Stomach (tissue), 8 donors: ENCODE measurements at regions not wholly inside any gene's neighbourhood (a gene's known extent, or its start where the extent isn't known, plus 50 kb on each side); places are given as distances from the start of the nearest gene placed in this dataset.

ENCODE experiments used
- DNase-seq, 2 donors: peaks; one replicate each; pipeline versions ENCODE4 v3.0.0 to v3.0.0-alpha.2; 2013 to 2019
- H3K27ac ChIP-seq, 5 donors: fragments of 200-600 bp in 4 of 5; sonication (generic) in 4 of 5; one replicate each; pipeline ENCODE4 v1.5.1; 2013 to 2019; ENCODE audit warnings: mild to moderate bottlenecking in 1 of 5, moderate library complexity in 1 of 5
- H3K27me3 ChIP-seq, 3 donors: fragments of 200-600 bp; sonication (generic); one replicate each; pipeline ENCODE4 v1.5.1; 2017 to 2019; ENCODE audit warnings: mixed run types in 1 of 3
- H3K36me3 ChIP-seq, 4 donors: fragments of 200-600 bp; sonication (generic); 1 replicate in 3 of 4; 2 replicates in 1 of 4; pipeline ENCODE4 v1.5.1; 2016 to 2019
- H3K4me1 ChIP-seq, 4 donors: fragments of 200-600 bp; sonication (generic); one replicate each; pipeline ENCODE4 v1.5.1; 2016 to 2019
- H3K4me3 ChIP-seq, 4 donors: fragments of 200-600 bp; sonication (generic) in 3 of 4; one replicate each; pipeline ENCODE4 v1.5.1; 2016 to 2019; ENCODE audit warnings: mild to moderate bottlenecking in 1 of 4
- H3K9me3 ChIP-seq, 4 donors: fragments of 200-600 bp; sonication (generic); one replicate each; pipeline ENCODE4 v1.5.1; 2016 to 2019
- CTCF ChIP-seq, 7 experiments: fragments of 450-650 bp in 4 of 7; fragments of 200-600 bp in 3 of 7; sonication (generic) in 3 of 7; IDR thresholded peaks; one replicate each; pipeline ENCODE4 v1.5.1; 2016 to 2019; ENCODE audit warnings: antibody characterized with exemption in 7 of 7, control low read depth in 2 of 7, mild to moderate bottlenecking in 1 of 7
- EP300 ChIP-seq: sonication (generic); formaldehyde crosslinking; IDR thresholded peaks from one replicate; pipeline ENCODE4 v1.6.1; 2017; ENCODE audit warnings: antibody characterized with exemption
- POLR2A ChIP-seq, 4 donors: fragments of 450-650 bp; IDR thresholded peaks; one replicate each; pipeline ENCODE4 v1.6.1; 2016; ENCODE audit warnings: antibody characterized with exemption in 4 of 4, control low read depth in 2 of 4, mild to moderate bottlenecking in 1 of 4, moderate library complexity in 1 of 4
- POLR2AphosphoS5 ChIP-seq, 3 donors: sonication (generic); formaldehyde crosslinking; IDR thresholded peaks; one replicate each; pipeline ENCODE4 v1.6.1; 2016; ENCODE audit warnings: antibody characterized with exemption in 3 of 3
- WGBS, 5 donors: extraction: QIAGEN DNeasy Blood & Tissue Kit in 3 of 5; methylation state at CpG; one replicate each; pipeline versions ENCODE4 v1.1.5 to v1.1.7; 2013 to 2018; 5-methylcytosine and 5-hydroxymethylcytosine counted together
- intact Hi-C: fragments of 100-400 bp; cut with DNase I; formaldehyde crosslinking; loops from one replicate; pipeline ENCODE4 v1.15.1; 2023; ENCODE audit warnings: low total_unique reads
- donor health status: healthy with polysubstance abuse.
- donor health status: Bipolar disorder and iron deficiency.
- donor health status: healthy.

GRCh38 chr2:128690431-128690830 is 371.8 kb upstream of the HS6ST1 start:
- 85 to 96% (median 90%) methylated on average over 14 of the region's 14 CpGs for WGBS, 5 donors
- H3K4me3 ChIP-seq: no peak overlapping the region
- TF ChIP-seq POLR2A (IDR thresholded peaks at IDR 0.05): no peak
- no peak for TF ChIP-seq CTCF (IDR thresholded peaks at IDR 0.05)
- no peak for TF ChIP-seq EP300
- no peak for TF ChIP-seq POLR2AphosphoS5 (IDR thresholded peaks at IDR 0.05)
- H3K27ac ChIP-seq: no peak overlapping the region
- H3K9me3 ChIP-seq: no peaks in the 10 kb centered on the region
- DNase-seq: no peak
- no peaks in the 10 kb centered on the region for H3K4me1 ChIP-seq
- no peaks in the 10 kb centered on the region for H3K36me3 ChIP-seq
- intact Hi-C loops: no loop called here
- H3K27me3 ChIP-seq: no peaks in the 10 kb centered on the region

GRCh38 chr2:128690869-128691268 is 372.2 kb upstream of the HS6ST1 start:
- no peak overlapping the region for H3K4me3 ChIP-seq
- H3K36me3 ChIP-seq: no peaks in the 10 kb centered on the region
- no peaks in the 10 kb centered on the region for H3K9me3 ChIP-seq
- H3K27ac ChIP-seq: no peak overlapping the region
- no peak for DNase-seq
- 78 to 86% (median 83%) methylated on average over 9 of the region's 9 CpGs for WGBS, 5 donors
- intact Hi-C loops: no loop called here
- H3K4me1 ChIP-seq: no peaks in the 10 kb centered on the region
- TF ChIP-seq POLR2A (IDR thresholded peaks at IDR 0.05): no peak
- TF ChIP-seq CTCF (IDR thresholded peaks at IDR 0.05): no peak
- no peak for TF ChIP-seq POLR2AphosphoS5 (IDR thresholded peaks at IDR 0.05)
- no peak for TF ChIP-seq EP300
- H3K27me3 ChIP-seq: no peaks in the 10 kb centered on the region

- DNase-seq: no peak
- Histone ChIP-seq H3K27ac (no peak overlapping the region), H3K9me3 (no peaks in the 10 kb centered on the region), H3K4me3 (no peak overlapping the region), H3K27me3 (no peaks in the 10 kb centered on the region), H3K36me3 (no peaks in the 10 kb centered on the region), H3K4me1 (no peaks in the 10 kb centered on the region)
- WGBS, 5 donors: 64 to 71% (median 69%) methylated on average over 6 of the region's 6 CpGs
- intact Hi-C loops: no loop called here
- no peak for TF ChIP-seq POLR2A (IDR thresholded peaks at IDR 0.05)
- no peak for TF ChIP-seq POLR2AphosphoS5 (IDR thresholded peaks at IDR 0.05)
- no peak for TF ChIP-seq CTCF (IDR thresholded peaks at IDR 0.05)
- no peak for TF ChIP-seq EP300
Measured at GRCh38 chr2:128691526-128691925, 372.9 kb upstream of the HS6ST1 start.

- Histone ChIP-seq H3K4me3 (no peak overlapping the region), H3K9me3 (no peaks in the 10 kb centered on the region), H3K4me1 (no peaks in the 10 kb centered on the region), H3K36me3 (no peaks in the 10 kb centered on the region), H3K27ac (no peak overlapping the region), H3K27me3 (no peaks in the 10 kb centered on the region)
- WGBS, 5 donors: 78 to 85% (median 82%) methylated on average over 13 to 15 of the region's 15 CpGs
- intact Hi-C loops: no loop called here
- no peak for DNase-seq
- no peak for TF ChIP-seq POLR2AphosphoS5 (IDR thresholded peaks at IDR 0.05)
- no peak for TF ChIP-seq EP300
- TF ChIP-seq POLR2A (IDR thresholded peaks at IDR 0.05): no peak
- no peak for TF ChIP-seq CTCF (IDR thresholded peaks at IDR 0.05)
Measured at GRCh38 chr2:128692895-128693742, 374.5 kb upstream of the HS6ST1 start.
